ENCODE measurements at regions not wholly inside any gene's neighbourhood (a gene's known extent, or its start where the extent isn't known, plus 50 kb on each side); places are given as distances from the start of the nearest gene placed in this dataset.

- H3F3A ChIP-seq (ENCODE audit: insufficient read depth): no peaks in the 10 kb centered on the region
- H3K27ac ChIP-seq: no peak overlapping the region
- no peak overlapping the region for H2AFZ ChIP-seq
- no peak overlapping the region for H3K4me3 ChIP-seq
- no peaks in the 10 kb centered on the region for H4K20me1 ChIP-seq (ENCODE audit: insufficient read depth)
- no peaks in the 10 kb centered on the region for H3K36me3 ChIP-seq (ENCODE audit: low read depth)
- no peak overlapping the region for H3K4me2 ChIP-seq (ENCODE audit: unreplicated experiment)
- no peak for TF ChIP-seq EZH2phosphoT487 (IDR thresholded peaks at IDR 0.05; ENCODE audit: insufficient read depth, low read depth)
- no peak for TF ChIP-seq EZH2 (IDR thresholded peaks at IDR 0.05; ENCODE audit: insufficient read depth, poor library complexity, severe bottlenecking)
- WGBS, 2 experiments (ENCODE audit: low coverage in 1 of 2, low lambda C conversion rate in 2 of 2, missing lambda C conversion rate in 2 of 2): 52 to 61% methylated on average over 2 of the region's 2 CpGs
- in situ Hi-C loops (cut with MboI): no loop called here
- H3K9ac ChIP-seq: no peak overlapping the region
- DNase-seq: no peak
- no peaks in the 10 kb centered on the region for H3K79me2 ChIP-seq (ENCODE audit: insufficient read depth)
- H3K9me3 ChIP-seq (ENCODE audit: low read depth): no peaks in the 10 kb centered on the region
- no peaks in the 10 kb centered on the region; the same call in 1 of the 2 replicates for H3K27me3 ChIP-seq (replicated peaks; ENCODE audit: insufficient read depth)
- no peaks in the 10 kb centered on the region for H3K9me2 ChIP-seq (ENCODE audit: insufficient read depth)
- H3K4me1 ChIP-seq (ENCODE audit: insufficient read depth): no peaks in the 10 kb centered on the region
Observed at GRCh38 chr2:221243771-221244170, 328.3 kb downstream of the EPHA4 start.

GRCh38 chr2:221245045-221245444 is 327.1 kb downstream of the EPHA4 start:
- H3K27me3 ChIP-seq (replicated peaks; ENCODE audit: insufficient read depth): no peaks in the 10 kb centered on the region; the same call in 1 of the 2 replicates
- H2AFZ ChIP-seq: no peak overlapping the region
- H3K4me3 ChIP-seq: no peak overlapping the region
- in situ Hi-C loops (cut with MboI): no loop called here
- 51 to 54% methylated on average over 3 of the region's 3 CpGs for WGBS, 2 experiments (ENCODE audit: low coverage in 1 of 2, low lambda C conversion rate in 2 of 2, missing lambda C conversion rate in 2 of 2)
- H4K20me1 ChIP-seq (ENCODE audit: insufficient read depth): no peaks in the 10 kb centered on the region
- no peaks in the 10 kb centered on the region for H3F3A ChIP-seq (ENCODE audit: insufficient read depth)
- H3K9me3 ChIP-seq (ENCODE audit: low read depth): no peaks in the 10 kb centered on the region
- H3K9me2 ChIP-seq (ENCODE audit: insufficient read depth): no peaks in the 10 kb centered on the region
- no peaks in the 10 kb centered on the region for H3K4me1 ChIP-seq (ENCODE audit: insufficient read depth)
- no peak overlapping the region for H3K4me2 ChIP-seq (ENCODE audit: unreplicated experiment)
- no peak for DNase-seq
- no peak overlapping the region for H3K9ac ChIP-seq
- no peaks in the 10 kb centered on the region for H3K36me3 ChIP-seq (ENCODE audit: low read depth)
- H3K27ac ChIP-seq: no peak overlapping the region
- H3K79me2 ChIP-seq (ENCODE audit: insufficient read depth): no peaks in the 10 kb centered on the region
- no peak for TF ChIP-seq EZH2phosphoT487 (IDR thresholded peaks at IDR 0.05; ENCODE audit: insufficient read depth, low read depth)
- TF ChIP-seq EZH2 (IDR thresholded peaks at IDR 0.05; ENCODE audit: insufficient read depth, poor library complexity, severe bottlenecking): no peak

- no peaks in the 10 kb centered on the region for H4K20me1 ChIP-seq (ENCODE audit: insufficient read depth)
- no peaks in the 10 kb centered on the region; the same call in 1 of the 2 replicates for H3K27me3 ChIP-seq (replicated peaks; ENCODE audit: insufficient read depth)
- H3K4me3 ChIP-seq: no peak overlapping the region
- H3K27ac ChIP-seq: no peak overlapping the region
- no peaks in the 10 kb centered on the region for H3K4me1 ChIP-seq (ENCODE audit: insufficient read depth)
- no peaks in the 10 kb centered on the region for H3K36me3 ChIP-seq (ENCODE audit: low read depth)
- in situ Hi-C loops (cut with MboI): no loop called here
- no peak overlapping the region for H3K4me2 ChIP-seq (ENCODE audit: unreplicated experiment)
- no peaks in the 10 kb centered on the region for H3K79me2 ChIP-seq (ENCODE audit: insufficient read depth)
- no peak for TF ChIP-seq EZH2 (IDR thresholded peaks at IDR 0.05; ENCODE audit: insufficient read depth, poor library complexity, severe bottlenecking)
- TF ChIP-seq EZH2phosphoT487 (IDR thresholded peaks at IDR 0.05; ENCODE audit: insufficient read depth, low read depth): no peak
- H3K9me2 ChIP-seq (ENCODE audit: insufficient read depth): no peaks in the 10 kb centered on the region
- no peaks in the 10 kb centered on the region for H3F3A ChIP-seq (ENCODE audit: insufficient read depth)
- H3K9ac ChIP-seq: no peak overlapping the region
- no peak for DNase-seq
- H2AFZ ChIP-seq: no peak overlapping the region
- H3K9me3 ChIP-seq (ENCODE audit: low read depth): no peaks in the 10 kb centered on the region
- 56 to 64% methylated on average over 2 of the region's 2 CpGs for WGBS, 2 experiments (ENCODE audit: low coverage in 1 of 2, low lambda C conversion rate in 2 of 2, missing lambda C conversion rate in 2 of 2)
Observed at GRCh38 chr2:221245772-221246171, 326.3 kb downstream of the EPHA4 start.

GRCh38 chr2:221254299-221254698 is 317.8 kb downstream of the EPHA4 start:
- no peaks in the 10 kb centered on the region for H3F3A ChIP-seq (ENCODE audit: insufficient read depth)
- 8 to 10% methylated on average over 4 of the region's 4 CpGs for WGBS, 2 experiments (ENCODE audit: low coverage in 1 of 2, low lambda C conversion rate in 2 of 2, missing lambda C conversion rate in 2 of 2)
- no peak overlapping the region for H2AFZ ChIP-seq
- no peaks in the 10 kb centered on the region for H4K20me1 ChIP-seq (ENCODE audit: insufficient read depth)
- H3K27ac ChIP-seq: no peak overlapping the region
- no peaks in the 10 kb centered on the region for H3K9me3 ChIP-seq (ENCODE audit: low read depth)
- no peaks in the 10 kb centered on the region for H3K27me3 ChIP-seq (replicated peaks; ENCODE audit: insufficient read depth)
- H3K36me3 ChIP-seq (ENCODE audit: low read depth): no peaks in the 10 kb centered on the region
- H3K9me2 ChIP-seq (ENCODE audit: insufficient read depth): no peaks in the 10 kb centered on the region
- H3K4me1 ChIP-seq (ENCODE audit: insufficient read depth): no peaks in the 10 kb centered on the region
- DNase-seq: no peak
- in situ Hi-C loops (cut with MboI): no loop called here
- no peak overlapping the region for H3K4me2 ChIP-seq (ENCODE audit: unreplicated experiment)
- no peak for TF ChIP-seq EZH2phosphoT487 (IDR thresholded peaks at IDR 0.05; ENCODE audit: insufficient read depth, low read depth)
- TF ChIP-seq EZH2 (IDR thresholded peaks at IDR 0.05; ENCODE audit: insufficient read depth, poor library complexity, severe bottlenecking): no peak
- no peaks in the 10 kb centered on the region for H3K79me2 ChIP-seq (ENCODE audit: insufficient read depth)
- no peak overlapping the region for H3K9ac ChIP-seq
- H3K4me3 ChIP-seq: no peak overlapping the region

- H3K9me2 ChIP-seq (ENCODE audit: insufficient read depth): no peaks in the 10 kb centered on the region
- no peak for TF ChIP-seq EZH2phosphoT487 (IDR thresholded peaks at IDR 0.05; ENCODE audit: insufficient read depth, low read depth)
- no peak for TF ChIP-seq EZH2 (IDR thresholded peaks at IDR 0.05; ENCODE audit: insufficient read depth, poor library complexity, severe bottlenecking)
- H3K27ac ChIP-seq: no peak overlapping the region
- H3K4me2 ChIP-seq (ENCODE audit: unreplicated experiment): no peak overlapping the region
- in situ Hi-C loops (cut with MboI): no loop called here
- no peaks in the 10 kb centered on the region for H3K4me1 ChIP-seq (ENCODE audit: insufficient read depth)
- H3K79me2 ChIP-seq (ENCODE audit: insufficient read depth): no peaks in the 10 kb centered on the region
- WGBS, 2 experiments (ENCODE audit: low coverage in 1 of 2, low lambda C conversion rate in 2 of 2, missing lambda C conversion rate in 2 of 2): 23 to 26% methylated on average over 5 of the region's 5 CpGs
- DNase-seq: no peak
- H4K20me1 ChIP-seq (ENCODE audit: insufficient read depth): no peaks in the 10 kb centered on the region
- H2AFZ ChIP-seq: no peak overlapping the region
- H3K9ac ChIP-seq: no peak overlapping the region
- H3K9me3 ChIP-seq (ENCODE audit: low read depth): no peaks in the 10 kb centered on the region
- no peaks in the 10 kb centered on the region for H3F3A ChIP-seq (ENCODE audit: insufficient read depth)
- H3K27me3 ChIP-seq (replicated peaks; ENCODE audit: insufficient read depth): no peaks in the 10 kb centered on the region
- no peak overlapping the region for H3K4me3 ChIP-seq
- no peaks in the 10 kb centered on the region for H3K36me3 ChIP-seq (ENCODE audit: low read depth)
Observed at GRCh38 chr2:221255862-221256261, 316.2 kb downstream of the EPHA4 start.
